Upper lobe of left lung (tissue), 6 donors: ENCODE measurements at regions not wholly inside any gene's neighbourhood (a gene's known extent, or its start where the extent isn't known, plus 50 kb on each side); places are given as distances from the start of the nearest gene placed in this dataset.

Experiments
- ATAC-seq, 2 donors: fragments of 200-7000 bp; cut with Tn5 transposase; one replicate each; pipeline ENCODE4 v1.9.1; 2022; ENCODE audit warnings: mild to moderate bottlenecking in 2 of 2, moderate library complexity in 2 of 2; ENCODE audit not compliant: low FRiP score in 2 of 2
- DNase-seq, 2 donors: peaks; one replicate each; pipeline ENCODE4 v3.0.0-alpha.2; 2019 to 2020
- H3K27ac ChIP-seq, 4 donors: fragments of 200-600 bp; sonication (generic); one replicate each; pipeline ENCODE4 v1.5.1; 2016 to 2019
- H3K27me3 ChIP-seq, 4 donors: fragments of 200-600 bp; sonication (generic); one replicate each; pipeline ENCODE4 v1.5.1; 2017 to 2019
- H3K36me3 ChIP-seq, 4 donors: fragments of 200-600 bp; sonication (generic); one replicate each; pipeline ENCODE4 v1.5.1; 2016 to 2019
- H3K4me1 ChIP-seq, 4 donors: fragments of 200-600 bp; sonication (generic); one replicate each; pipeline ENCODE4 v1.5.1; 2018 to 2019
- H3K4me3 ChIP-seq, 4 donors: fragments of 200-600 bp; sonication (generic); one replicate each; pipeline ENCODE4 v1.5.1; 2017 to 2019; ENCODE audit warnings: mild to moderate bottlenecking in 2 of 4, moderate library complexity in 1 of 4
- H3K9me3 ChIP-seq, 4 donors: fragments of 200-600 bp; sonication (generic); one replicate each; pipeline ENCODE4 v1.5.1; 2018 to 2019
- EP300 ChIP-seq, 4 donors: sonication (generic); formaldehyde crosslinking; IDR thresholded peaks; one replicate each; pipeline ENCODE4 v1.5.1; 2017; ENCODE audit warnings: antibody characterized with exemption in 4 of 4, control low read depth in 2 of 4
- POLR2A ChIP-seq, 4 donors: fragments of 450-650 bp; IDR thresholded peaks; one replicate each; pipeline ENCODE4 v1.5.1; 2016 to 2017; ENCODE audit warnings: antibody characterized with exemption in 4 of 4, mild to moderate bottlenecking in 2 of 4
- POLR2AphosphoS5 ChIP-seq, 2 donors: sonication (generic); formaldehyde crosslinking; IDR thresholded peaks; one replicate each; pipeline ENCODE4 v1.5.1; 2017; ENCODE audit warnings: antibody characterized with exemption in 2 of 2
- WGBS, 2 donors: methylation state at CpG; one replicate each; pipeline ENCODE4 v1.1.5; 2017 to 2018; 5-methylcytosine and 5-hydroxymethylcytosine counted together
- TF ChIP-seq, protein P1 (sequence below), 6 experiments: fragments of 450-650 bp in 4 of 6; fragments of 200-600 bp in 2 of 6; sonication (generic) in 2 of 6; IDR thresholded peaks; one replicate each; pipeline ENCODE4 v1.5.1; 2016 to 2019; ENCODE audit warnings: antibody characterized with exemption in 6 of 6
- donor health status: DM: no; HTN: no; CAD: no; lungs with moderate emphysema.
- donor health status: DM: no; HTN: yes; CAD: no; lungs with severe emphysema.

DNA sequence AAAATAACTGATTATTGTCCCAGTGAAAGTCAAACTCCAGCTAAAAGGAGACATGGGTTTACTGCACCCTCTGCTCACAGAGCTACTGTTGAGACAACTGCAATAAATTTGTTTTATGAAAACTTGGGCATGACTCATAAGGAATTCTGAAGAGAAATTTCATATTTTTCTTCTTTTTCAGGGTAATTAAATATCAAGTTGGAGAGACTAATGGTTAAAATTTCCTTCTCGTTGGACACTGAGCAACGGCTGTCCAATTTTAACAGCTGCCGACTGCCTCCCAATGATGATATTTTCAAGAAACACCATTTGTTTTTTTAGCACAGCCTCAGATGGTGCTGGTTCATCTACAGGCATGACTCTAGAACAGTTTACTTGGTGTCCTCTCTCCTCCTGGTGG lies 259.2 kb upstream of the RGMB start:
- Histone ChIP-seq H3K27ac (no peak overlapping the region), H3K9me3 (no peaks in the 10 kb centered on the region), H3K4me1 (peaks cover 0 to 3% (median 0%) of the 10 kb centered on the region in 4 donors), H3K4me3 (no peak overlapping the region), H3K27me3 (no peaks in the 10 kb centered on the region), H3K36me3 (no peaks in the 10 kb centered on the region)
- TF ChIP-seq, protein P1, sequence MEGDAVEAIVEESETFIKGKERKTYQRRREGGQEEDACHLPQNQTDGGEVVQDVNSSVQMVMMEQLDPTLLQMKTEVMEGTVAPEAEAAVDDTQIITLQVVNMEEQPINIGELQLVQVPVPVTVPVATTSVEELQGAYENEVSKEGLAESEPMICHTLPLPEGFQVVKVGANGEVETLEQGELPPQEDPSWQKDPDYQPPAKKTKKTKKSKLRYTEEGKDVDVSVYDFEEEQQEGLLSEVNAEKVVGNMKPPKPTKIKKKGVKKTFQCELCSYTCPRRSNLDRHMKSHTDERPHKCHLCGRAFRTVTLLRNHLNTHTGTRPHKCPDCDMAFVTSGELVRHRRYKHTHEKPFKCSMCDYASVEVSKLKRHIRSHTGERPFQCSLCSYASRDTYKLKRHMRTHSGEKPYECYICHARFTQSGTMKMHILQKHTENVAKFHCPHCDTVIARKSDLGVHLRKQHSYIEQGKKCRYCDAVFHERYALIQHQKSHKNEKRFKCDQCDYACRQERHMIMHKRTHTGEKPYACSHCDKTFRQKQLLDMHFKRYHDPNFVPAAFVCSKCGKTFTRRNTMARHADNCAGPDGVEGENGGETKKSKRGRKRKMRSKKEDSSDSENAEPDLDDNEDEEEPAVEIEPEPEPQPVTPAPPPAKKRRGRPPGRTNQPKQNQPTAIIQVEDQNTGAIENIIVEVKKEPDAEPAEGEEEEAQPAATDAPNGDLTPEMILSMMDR (IDR thresholded peaks at IDR 0.05), result no peak
- TF ChIP-seq POLR2AphosphoS5 (IDR thresholded peaks at IDR 0.05) (no peak), EP300 (IDR thresholded peaks at IDR 0.05) (no peak), POLR2A (IDR thresholded peaks at IDR 0.05) (no peak)
- WGBS, 2 donors, result 73 to 88% methylated on average over 3 of the region's 3 CpGs
- ATAC-seq (no peak), DNase-seq (no peak)

DNA sequence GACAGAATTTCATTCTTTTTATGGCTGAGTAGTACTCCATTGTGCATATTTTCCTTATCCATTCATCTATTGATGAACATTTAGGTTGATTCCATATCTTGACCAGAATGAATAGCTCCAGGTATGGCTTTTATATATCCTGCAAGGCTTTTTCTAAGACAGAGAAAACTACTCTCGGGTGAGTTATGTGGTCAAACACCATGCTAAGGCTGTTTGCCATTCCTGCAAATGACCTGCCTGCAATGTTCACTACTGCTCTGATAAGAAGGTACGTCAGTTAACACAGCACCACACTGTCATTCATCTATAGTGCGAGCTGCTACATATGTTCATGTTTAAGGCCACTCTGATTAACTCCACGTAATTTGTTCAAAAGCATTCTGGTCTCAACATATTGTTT lies 256.8 kb upstream of the RGMB start:
- Histone ChIP-seq H3K4me3 (no peak overlapping the region), H3K27me3 (no peaks in the 10 kb centered on the region), H3K36me3 (no peaks in the 10 kb centered on the region), H3K4me1 (no peaks in the 10 kb centered on the region), H3K27ac (no peak overlapping the region), H3K9me3 (no peaks in the 10 kb centered on the region)
- WGBS, 2 donors, result 86 to 92% methylated on average over 4 of the region's 4 CpGs
- DNase-seq (no peak), ATAC-seq (no peak)
- TF ChIP-seq EP300 (IDR thresholded peaks at IDR 0.05) (no peak), POLR2A (IDR thresholded peaks at IDR 0.05) (no peak)

GRCh38 chr5:98517560-98518366 lies 255.7 kb upstream of the RGMB start:
- ATAC-seq (no peak), DNase-seq (no peak)
- no peak overlapping the region for H3K4me3 ChIP-seq
- no peaks in the 10 kb centered on the region for H3K27me3 ChIP-seq
- H3K4me1 ChIP-seq, result no peaks in the 10 kb centered on the region
- H3K9me3 ChIP-seq, result no peaks in the 10 kb centered on the region
- TF ChIP-seq, protein P1 (IDR thresholded peaks at IDR 0.05), result no peak
- TF ChIP-seq POLR2AphosphoS5 (IDR thresholded peaks at IDR 0.05) (no peak), POLR2A (IDR thresholded peaks at IDR 0.05) (no peak), EP300 (IDR thresholded peaks at IDR 0.05) (no peak)
- 69 to 82% methylated on average over 4 of the region's 4 CpGs for WGBS, 2 donors
- H3K27ac ChIP-seq, result no peak overlapping the region
- no peaks in the 10 kb centered on the region for H3K36me3 ChIP-seq

DNA sequence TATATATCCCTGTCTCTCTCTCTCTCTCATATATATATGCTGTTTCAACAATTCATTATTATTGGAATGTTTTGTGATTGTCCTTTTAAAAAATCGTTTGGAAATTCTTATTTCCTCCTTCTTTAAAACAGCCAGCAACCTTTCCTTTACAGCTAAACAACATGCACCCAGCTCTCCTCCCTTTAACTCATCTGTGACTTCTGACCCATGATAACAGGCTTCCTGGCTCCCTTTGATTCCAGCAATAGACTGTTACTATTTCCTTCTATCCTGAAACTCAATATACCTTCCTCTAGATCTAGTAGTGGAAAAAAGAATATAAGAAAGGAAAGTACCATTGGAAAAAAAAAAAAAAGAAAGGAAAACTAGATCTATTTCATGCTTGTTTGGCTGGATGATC lies 254.7 kb upstream of the RGMB start:
- H3K4me3 ChIP-seq, result no peak overlapping the region
- H3K27ac ChIP-seq, result no peak overlapping the region
- H3K9me3 ChIP-seq, result no peaks in the 10 kb centered on the region
- TF ChIP-seq, protein P1 (IDR thresholded peaks at IDR 0.05), result no peak
- TF ChIP-seq POLR2A (IDR thresholded peaks at IDR 0.05), result no peak
- no peak for TF ChIP-seq POLR2AphosphoS5 (IDR thresholded peaks at IDR 0.05)
- no peak for TF ChIP-seq EP300 (IDR thresholded peaks at IDR 0.05)
- no peaks in the 10 kb centered on the region for H3K4me1 ChIP-seq
- 13 to 19% methylated on average over 1 of the region's 1 CpG for WGBS, 2 donors
- H3K27me3 ChIP-seq, result no peaks in the 10 kb centered on the region
- no peaks in the 10 kb centered on the region for H3K36me3 ChIP-seq
- DNase-seq, result no peak
- no peak for ATAC-seq

DNA sequence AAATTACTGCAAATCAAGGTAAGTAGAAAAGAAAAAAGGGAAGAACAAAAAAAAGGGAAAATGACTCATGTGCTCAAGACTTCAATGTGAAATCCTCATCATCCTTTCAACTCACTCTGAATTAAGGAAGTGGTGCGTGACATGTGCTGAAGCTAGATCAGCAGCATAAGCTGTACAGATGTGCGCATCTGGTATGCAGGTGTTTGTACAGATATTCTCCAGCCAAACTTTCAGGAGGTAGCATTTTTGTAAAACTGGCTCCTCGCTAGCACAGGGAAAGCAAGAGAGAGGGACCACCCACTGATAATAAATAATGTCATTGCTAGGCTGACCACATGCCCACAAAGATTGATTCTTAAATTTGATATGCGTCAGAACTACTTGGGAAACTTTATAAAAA lies 253.9 kb upstream of the RGMB start:
- Histone ChIP-seq H3K4me1 (no peaks in the 10 kb centered on the region), H3K4me3 (no peak overlapping the region), H3K27me3 (no peaks in the 10 kb centered on the region), H3K9me3 (no peaks in the 10 kb centered on the region), H3K27ac (no peak overlapping the region), H3K36me3 (no peaks in the 10 kb centered on the region)
- WGBS, 2 donors, result 64 to 82% methylated on average over 4 of the region's 4 CpGs
- DNase-seq, result no peak
- ATAC-seq, result no peak
- TF ChIP-seq POLR2A (IDR thresholded peaks at IDR 0.05) (no peak), EP300 (IDR thresholded peaks at IDR 0.05) (no peak), POLR2AphosphoS5 (IDR thresholded peaks at IDR 0.05) (no peak)
- TF ChIP-seq, protein P1 (IDR thresholded peaks at IDR 0.05), result no peak
